Lung (tissue), 11 donors: ENCODE measurements at regions not wholly inside any gene's neighbourhood (a gene's known extent, or its start where the extent isn't known, plus 50 kb on each side); places are given as distances from the start of the nearest gene placed in this dataset.

ENCODE experiments used
- ATAC-seq: fragments of 200-7000 bp; cut with Tn5 transposase; one replicate; pipeline ENCODE4 v1.9.1; 2020; ENCODE audit warnings: moderate number of reproducible peaks; ENCODE audit not compliant: insufficient read depth, low FRiP score
- DNase-seq, 3 donors: peaks; one replicate each; pipeline ENCODE4 v3.0.0-alpha.2; 2013 to 2017
- H3K27ac ChIP-seq, 2 donors: one replicate each; pipeline ENCODE4 v1.5.1; 2013; ENCODE audit warnings: mild to moderate bottlenecking in 2 of 2, moderate library complexity in 2 of 2, control low read depth in 1 of 2, inconsistent platforms in 1 of 2, low read depth in 1 of 2, low read length in 1 of 2
- H3K27me3 ChIP-seq, 3 donors: one replicate each; pipeline ENCODE4 v1.5.1; 2013; ENCODE audit warnings: low read length in 2 of 3; ENCODE audit not compliant: control insufficient read depth in 3 of 3, insufficient read depth in 3 of 3
- H3K36me3 ChIP-seq, 4 donors: one replicate each; pipeline ENCODE4 v1.5.1; 2013; ENCODE audit warnings: low read length in 4 of 4, mild to moderate bottlenecking in 1 of 4, moderate library complexity in 1 of 4; ENCODE audit not compliant: control insufficient read depth in 4 of 4, insufficient read depth in 4 of 4
- H3K4me1 ChIP-seq, 5 donors: one replicate each; pipeline ENCODE4 v1.5.1; 2013; ENCODE audit warnings: low read length in 5 of 5, mild to moderate bottlenecking in 2 of 5, moderate library complexity in 1 of 5; ENCODE audit not compliant: control insufficient read depth in 5 of 5, insufficient read depth in 5 of 5
- H3K4me3 ChIP-seq: one replicate; pipeline ENCODE4 v1.5.1; 2013; ENCODE audit warnings: mild to moderate bottlenecking, control low read depth, moderate library complexity
- H3K9ac ChIP-seq, 2 donors: one replicate each; pipeline ENCODE4 v1.5.1; 2013; ENCODE audit warnings: low read length in 2 of 2, control low read depth in 1 of 2; ENCODE audit not compliant: insufficient read depth in 1 of 2
- H3K9me3 ChIP-seq, 4 donors: one replicate each; pipeline ENCODE4 v1.5.1; 2013; ENCODE audit warnings: low read length in 3 of 4, mild to moderate bottlenecking in 1 of 4, moderate library complexity in 1 of 4; ENCODE audit not compliant: control insufficient read depth in 4 of 4, insufficient read depth in 3 of 4
- WGBS, 2 donors: extraction: QIAGEN DNeasy Blood & Tissue Kit; methylation state at CpG; one replicate each; pipeline ENCODE4 v1.1.7; 2013; 5-methylcytosine and 5-hydroxymethylcytosine counted together
- TF ChIP-seq, protein P1 (sequence below): IDR thresholded peaks from 2 replicates; pipeline ENCODE4 v1.5.1; 2012; ENCODE audit warnings: mild to moderate bottlenecking; ENCODE audit errors: control extremely low read depth, extremely low read depth
- donor health status: control.
- donor health status: control.
- donor health status: Bipolar disorder and iron deficiency.
- donor health status: healthy.
- donor health status: DM: yes; HTN: yes; CAD: no.

DNA sequence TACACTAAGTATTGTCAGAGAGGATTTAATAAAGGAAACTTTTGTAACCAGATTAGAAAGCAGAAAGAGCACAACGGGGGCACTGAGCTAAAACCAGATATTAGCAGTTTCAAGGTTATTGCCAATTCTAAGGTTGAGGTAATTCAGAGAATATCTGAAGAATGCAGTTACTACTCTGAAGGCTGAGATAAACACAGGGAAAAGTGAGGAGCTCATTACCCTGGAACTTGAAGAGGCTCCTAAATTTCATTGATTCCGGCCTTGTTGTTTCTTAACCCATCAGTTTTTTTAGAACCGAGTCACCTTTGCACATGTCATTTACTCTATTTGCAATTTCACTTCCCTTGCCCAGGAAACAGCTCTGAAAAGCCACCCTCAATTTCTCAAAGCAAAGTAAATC lies 72.4 kb upstream of the BTBD3 start:
- ATAC-seq (no peak), DNase-seq (no peak)
- H3K27ac ChIP-seq, result no peak overlapping the region
- no peaks in the 10 kb centered on the region for H3K36me3 ChIP-seq
- no peaks in the 10 kb centered on the region for H3K27me3 ChIP-seq
- peaks cover 0 to 2% (median 0%) of the 10 kb centered on the region in 5 donors for H3K4me1 ChIP-seq
- peaks cover 0 to 2% (median 0%) of the 10 kb centered on the region in 4 donors for H3K9me3 ChIP-seq
- H3K9ac ChIP-seq, result no peak overlapping the region
- TF ChIP-seq, protein P1, sequence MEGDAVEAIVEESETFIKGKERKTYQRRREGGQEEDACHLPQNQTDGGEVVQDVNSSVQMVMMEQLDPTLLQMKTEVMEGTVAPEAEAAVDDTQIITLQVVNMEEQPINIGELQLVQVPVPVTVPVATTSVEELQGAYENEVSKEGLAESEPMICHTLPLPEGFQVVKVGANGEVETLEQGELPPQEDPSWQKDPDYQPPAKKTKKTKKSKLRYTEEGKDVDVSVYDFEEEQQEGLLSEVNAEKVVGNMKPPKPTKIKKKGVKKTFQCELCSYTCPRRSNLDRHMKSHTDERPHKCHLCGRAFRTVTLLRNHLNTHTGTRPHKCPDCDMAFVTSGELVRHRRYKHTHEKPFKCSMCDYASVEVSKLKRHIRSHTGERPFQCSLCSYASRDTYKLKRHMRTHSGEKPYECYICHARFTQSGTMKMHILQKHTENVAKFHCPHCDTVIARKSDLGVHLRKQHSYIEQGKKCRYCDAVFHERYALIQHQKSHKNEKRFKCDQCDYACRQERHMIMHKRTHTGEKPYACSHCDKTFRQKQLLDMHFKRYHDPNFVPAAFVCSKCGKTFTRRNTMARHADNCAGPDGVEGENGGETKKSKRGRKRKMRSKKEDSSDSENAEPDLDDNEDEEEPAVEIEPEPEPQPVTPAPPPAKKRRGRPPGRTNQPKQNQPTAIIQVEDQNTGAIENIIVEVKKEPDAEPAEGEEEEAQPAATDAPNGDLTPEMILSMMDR, result no peak
- H3K4me3 ChIP-seq, result no peak overlapping the region
- 75 to 82% methylated on average over 3 of the region's 3 CpGs for WGBS, 2 donors

DNA sequence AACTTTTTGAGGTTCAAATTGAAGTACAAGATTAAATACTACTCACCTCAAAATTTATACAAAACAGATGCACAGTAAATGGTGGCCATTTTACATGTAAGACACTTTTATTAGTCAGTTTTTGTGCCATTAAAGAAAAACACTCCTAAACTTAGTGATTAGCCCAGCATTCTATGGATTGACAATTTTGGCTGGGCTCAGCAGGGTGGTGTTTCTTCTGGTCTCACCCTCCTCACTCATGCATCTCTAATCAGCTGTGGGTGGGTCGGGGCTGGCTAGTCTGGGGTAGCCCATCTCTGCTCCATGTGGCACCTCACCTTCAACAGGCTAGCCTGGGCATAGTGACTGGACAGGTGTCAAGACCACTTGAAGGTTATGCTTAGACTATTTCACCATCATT lies 71.6 kb upstream of the BTBD3 start:
- DNase-seq, result no peak
- no peak overlapping the region for H3K27ac ChIP-seq
- H3K4me1 ChIP-seq, result peaks cover 0 to 2% (median 0%) of the 10 kb centered on the region in 5 donors
- no peak for ATAC-seq
- TF ChIP-seq, protein P1, result no peak
- no peak overlapping the region for H3K4me3 ChIP-seq
- H3K36me3 ChIP-seq, result no peaks in the 10 kb centered on the region
- 85 to 100% methylated on average over 1 of the region's 1 CpG for WGBS, 2 donors
- H3K27me3 ChIP-seq, result no peaks in the 10 kb centered on the region
- H3K9ac ChIP-seq, result no peak overlapping the region
- H3K9me3 ChIP-seq, result peaks cover 0 to 2% (median 0%) of the 10 kb centered on the region in 4 donors

DNA sequence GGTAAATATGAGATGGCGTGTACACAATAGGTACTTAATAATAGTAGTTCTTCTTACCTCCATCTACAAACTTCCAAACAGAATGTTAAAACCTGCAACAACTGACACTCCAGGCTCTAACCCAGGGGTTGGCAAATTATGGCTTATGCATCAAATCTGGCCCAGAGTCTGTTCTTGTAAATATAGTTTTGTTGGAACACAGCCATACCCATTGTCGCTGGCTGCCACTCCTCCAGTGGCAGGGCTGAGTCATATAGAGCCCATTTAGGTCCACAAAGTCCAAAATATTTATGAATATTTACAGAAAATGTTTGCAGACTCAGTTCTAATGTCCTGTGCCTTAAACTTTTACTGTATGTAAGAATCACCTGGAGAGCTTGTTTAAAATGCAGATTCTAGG lies 69.9 kb upstream of the BTBD3 start:
- H3K9ac ChIP-seq, result no peak overlapping the region
- 78 to 82% methylated on average over 2 of the region's 2 CpGs for WGBS, 2 donors
- no peak overlapping the region for H3K4me3 ChIP-seq
- H3K4me1 ChIP-seq, result peaks cover 0 to 2% (median 0%) of the 10 kb centered on the region in 5 donors
- peaks cover 0 to 2% (median 0%) of the 10 kb centered on the region in 4 donors for H3K9me3 ChIP-seq
- H3K36me3 ChIP-seq, result no peaks in the 10 kb centered on the region
- H3K27ac ChIP-seq, result no peak overlapping the region
- TF ChIP-seq, protein P1, result no peak
- DNase-seq (no peak), ATAC-seq (no peak)
- H3K27me3 ChIP-seq, result no peaks in the 10 kb centered on the region

DNA sequence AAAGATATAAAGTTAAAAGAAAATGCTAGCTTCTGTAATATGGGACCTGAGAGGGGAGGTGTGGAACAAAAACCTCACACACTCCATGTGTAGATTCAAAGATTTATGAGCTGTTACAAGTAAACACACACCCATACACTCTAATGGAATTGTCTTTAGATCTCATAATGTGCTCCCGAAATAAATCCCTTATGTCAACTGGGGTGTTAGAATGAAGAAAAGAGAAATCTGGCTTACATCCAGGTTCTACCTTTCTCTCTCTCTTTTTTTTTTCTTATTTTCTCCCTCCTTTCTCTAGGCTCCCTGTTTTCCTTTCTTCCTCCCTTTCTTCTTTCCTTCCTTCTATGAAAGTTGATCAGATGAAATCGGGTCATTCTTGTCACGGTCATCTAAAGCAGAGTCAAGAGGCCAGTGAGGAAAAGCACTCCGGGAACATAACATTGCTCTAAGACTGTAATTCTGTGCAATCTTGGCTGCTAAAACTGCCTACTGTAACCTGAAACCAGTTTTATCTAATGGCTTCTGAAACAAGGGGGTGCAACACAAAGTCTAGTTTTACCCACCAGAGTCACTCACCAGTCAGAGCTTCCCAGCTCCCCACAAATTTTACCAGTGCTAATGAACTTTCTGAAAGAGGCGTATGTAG lies 68.3 kb upstream of the BTBD3 start:
- WGBS, 2 donors, result 61 to 72% methylated on average over 5 of the region's 5 CpGs
- Histone ChIP-seq H3K9me3 (peaks cover 0 to 2% (median 0%) of the 10 kb centered on the region in 4 donors), H3K36me3 (no peaks in the 10 kb centered on the region), H3K9ac (no peak overlapping the region), H3K4me1 (peaks cover 0 to 2% (median 0%) of the 10 kb centered on the region in 5 donors), H3K27ac (no peak overlapping the region), H3K4me3 (no peak overlapping the region), H3K27me3 (no peaks in the 10 kb centered on the region)
- TF ChIP-seq, protein P1, result no peak
- ATAC-seq (no peak), DNase-seq (peak in 2 of 3 donors; percentile 25 to 46)
